ENCODE measurements at regions not wholly inside any gene's neighbourhood (a gene's known extent, or its start where the extent isn't known, plus 50 kb on each side); places are given as distances from the start of the nearest gene placed in this dataset.

- no peak for DNase-seq
These were observed 790.0 kb downstream of the PCDH18 start for GRCh38 chr4:136742333-136742732.

- DNase-seq, result no peak
These were observed 790.8 kb downstream of the PCDH18 start for GRCh38 chr4:136741468-136741867.

GRCh38 chr4:136740326-136740725 lies 792.0 kb downstream of the PCDH18 start:
- no peak for DNase-seq

- no peak for DNase-seq
These were observed 795.2 kb downstream of the PCDH18 start for GRCh38 chr4:136737066-136737465.

GRCh38 chr4:136731025-136731424 lies 801.3 kb downstream of the PCDH18 start:
- no peak for DNase-seq

GRCh38 chr4:136725286-136726081 lies 806.8 kb downstream of the PCDH18 start:
- DNase-seq, result no peak

- no peak for DNase-seq
These were observed 819.2 kb downstream of the PCDH18 start for GRCh38 chr4:136713140-136713539.

- no peak for DNase-seq
These were observed 822.4 kb downstream of the PCDH18 start for GRCh38 chr4:136709897-136710296.

GRCh38 chr4:136706942-136707341 lies 825.4 kb downstream of the PCDH18 start:
- DNase-seq, result no peak

- no peak for DNase-seq
These were observed 832.4 kb downstream of the PCDH18 start for GRCh38 chr4:136699905-136700304.

- no peak for DNase-seq
These were observed 840.7 kb downstream of the PCDH18 start for GRCh38 chr4:136691607-136692006.

- no peak for DNase-seq
These were observed 841.9 kb downstream of the PCDH18 start for GRCh38 chr4:136690360-136690759.

- DNase-seq, result no peak
These were observed 844.7 kb downstream of the PCDH18 start for GRCh38 chr4:136687596-136687995.

GRCh38 chr4:136687118-136687517 lies 845.2 kb downstream of the PCDH18 start:
- DNase-seq, result no peak

GRCh38 chr4:136680761-136681160 lies 851.5 kb downstream of the PCDH18 start:
- DNase-seq, result no peak

GRCh38 chr4:136680271-136680670 lies 852.0 kb downstream of the PCDH18 start:
- DNase-seq, result no peak

- no peak for DNase-seq
These were observed 862.0 kb downstream of the PCDH18 start for GRCh38 chr4:136670265-136670664.

GRCh38 chr4:136664988-136665387 lies 867.3 kb downstream of the PCDH18 start:
- DNase-seq, result no peak

GRCh38 chr4:136662539-136662938 lies 869.8 kb downstream of the PCDH18 start:
- DNase-seq, result no peak

- DNase-seq, result no peak
These were observed 878.5 kb downstream of the PCDH18 start for GRCh38 chr4:136653640-136654406.

- DNase-seq, result no peak
These were observed 880.4 kb downstream of the PCDH18 start for GRCh38 chr4:136651932-136652331.

GRCh38 chr4:136651278-136651667 lies 881.0 kb downstream of the PCDH18 start:
- no peak for DNase-seq

- peak; percentile 26 for DNase-seq
These were observed 881.6 kb downstream of the PCDH18 start for GRCh38 chr4:136650541-136651277.

- no peak for DNase-seq
These were observed 888.0 kb downstream of the PCDH18 start for GRCh38 chr4:136644279-136644678.
